ENCODE measurements at regions not wholly inside any gene's neighbourhood (a gene's known extent, or its start where the extent isn't known, plus 50 kb on each side); places are given as distances from the start of the nearest gene placed in this dataset.

DNA sequence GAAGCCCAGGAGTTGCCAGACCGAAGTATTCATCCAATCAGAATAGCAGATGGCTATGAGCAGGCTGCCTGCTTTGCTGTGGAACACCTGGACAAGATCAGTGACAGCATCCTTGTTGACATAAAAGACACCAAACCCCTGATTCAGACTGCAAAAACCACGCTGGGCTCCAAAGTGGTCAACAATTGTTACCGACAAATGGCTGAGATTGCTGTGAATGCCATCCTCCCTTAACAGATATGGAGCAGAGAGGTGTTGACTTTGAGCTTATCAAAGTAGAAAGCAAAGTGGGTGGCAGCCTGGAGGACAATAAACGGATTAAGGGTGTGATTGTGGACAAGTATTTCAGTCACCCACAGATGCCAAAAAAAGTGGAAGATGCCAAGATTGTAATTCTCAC is 250.3 kb upstream of the OBI1 start:
- Histone ChIP-seq H3K27me3 (ENCODE audit: control insufficient read depth in 3 of 3, insufficient read depth in 3 of 3, low read length in 3 of 3) (no peaks in the 10 kb centered on the region), H3K4me3 (ENCODE audit: low read depth in 1 of 3, low read length in 3 of 3) (no peak overlapping the region), H3K27ac (ENCODE audit: low read depth in 1 of 3, low read length in 2 of 3) (no peak overlapping the region), H3K4me1 (ENCODE audit: control insufficient read depth in 3 of 3, insufficient read depth in 2 of 3, low read depth in 1 of 3, low read length in 2 of 3) (no peaks in the 10 kb centered on the region), H3K36me3 (ENCODE audit: control insufficient read depth in 3 of 3, insufficient read depth in 2 of 3, low read depth in 1 of 3, low read length in 3 of 3) (no peaks in the 10 kb centered on the region), H3K9me3 (ENCODE audit: control insufficient read depth in 2 of 2, insufficient read depth in 1 of 2, low read depth in 1 of 2, low read length in 1 of 2) (no peaks in the 10 kb centered on the region)
- FAIRE-seq = no peak
- 20 to 26% (median 21%) methylated on average over 4 of the region's 4 CpGs for WGBS, 3 donors
- no peak for DNase-seq

DNA sequence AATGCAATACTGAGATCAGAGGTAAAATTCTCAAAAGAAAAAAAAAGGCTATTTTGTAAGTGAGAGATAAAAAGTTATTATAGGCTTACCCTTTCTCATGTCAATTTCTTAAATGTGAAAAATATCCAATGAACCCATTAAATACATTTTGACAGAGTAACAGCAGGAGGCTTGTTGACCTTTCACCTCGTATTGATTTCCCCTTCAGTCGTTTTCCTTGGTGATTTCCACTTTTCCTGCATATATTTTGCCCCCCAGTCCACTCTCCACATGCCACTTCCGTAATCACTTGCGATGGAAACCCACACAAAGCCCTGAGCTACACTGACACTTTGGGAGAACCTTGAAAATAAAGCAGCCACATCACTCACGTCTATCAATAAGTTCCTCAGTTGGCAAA is 248.1 kb upstream of the OBI1 start:
- Histone ChIP-seq H3K4me1 (ENCODE audit: control insufficient read depth in 3 of 3, insufficient read depth in 2 of 3, low read depth in 1 of 3, low read length in 2 of 3) (no peaks in the 10 kb centered on the region), H3K9me3 (ENCODE audit: control insufficient read depth in 2 of 2, insufficient read depth in 1 of 2, low read depth in 1 of 2, low read length in 1 of 2) (no peaks in the 10 kb centered on the region), H3K36me3 (ENCODE audit: control insufficient read depth in 3 of 3, insufficient read depth in 2 of 3, low read depth in 1 of 3, low read length in 3 of 3) (no peaks in the 10 kb centered on the region), H3K27me3 (ENCODE audit: control insufficient read depth in 3 of 3, insufficient read depth in 3 of 3, low read length in 3 of 3) (no peaks in the 10 kb centered on the region), H3K4me3 (ENCODE audit: low read depth in 1 of 3, low read length in 3 of 3) (no peak overlapping the region), H3K27ac (ENCODE audit: low read depth in 1 of 3, low read length in 2 of 3) (no peak overlapping the region)
- no peak for DNase-seq
- no peak for FAIRE-seq
- 33 to 47% (median 34%) methylated on average over 5 of the region's 5 CpGs for WGBS, 3 donors

DNA sequence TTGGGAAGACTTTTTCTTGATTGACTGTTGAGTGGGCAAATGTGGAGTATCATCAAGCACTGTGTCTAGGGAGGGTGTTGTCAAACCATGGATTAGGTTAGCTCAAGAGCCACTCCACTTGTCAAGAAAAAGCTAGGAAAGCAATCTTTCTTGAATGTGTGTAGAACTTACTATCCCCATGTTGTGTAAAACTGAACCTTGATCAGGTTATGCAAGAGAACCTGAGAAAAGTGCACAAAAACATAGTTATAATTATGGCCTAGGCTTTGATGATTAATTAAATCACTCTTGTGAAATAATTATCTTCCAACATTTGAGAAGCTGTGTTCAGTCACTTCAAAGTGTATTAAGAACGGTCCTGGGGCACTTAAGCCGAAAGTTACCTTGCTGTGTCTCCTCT is 238.2 kb upstream of the OBI1 start:
- Histone ChIP-seq H3K36me3 (ENCODE audit: control insufficient read depth in 3 of 3, insufficient read depth in 2 of 3, low read depth in 1 of 3, low read length in 3 of 3) (no peaks in the 10 kb centered on the region), H3K4me1 (ENCODE audit: control insufficient read depth in 3 of 3, insufficient read depth in 2 of 3, low read depth in 1 of 3, low read length in 2 of 3) (no peaks in the 10 kb centered on the region), H3K27ac (ENCODE audit: low read depth in 1 of 3, low read length in 2 of 3) (no peak overlapping the region), H3K27me3 (ENCODE audit: control insufficient read depth in 3 of 3, insufficient read depth in 3 of 3, low read length in 3 of 3) (no peaks in the 10 kb centered on the region), H3K4me3 (ENCODE audit: low read depth in 1 of 3, low read length in 3 of 3) (no peak overlapping the region), H3K9me3 (ENCODE audit: control insufficient read depth in 2 of 2, insufficient read depth in 1 of 2, low read depth in 1 of 2, low read length in 1 of 2) (peaks cover 0 to 3% of the 10 kb centered on the region in 2 donors)
- FAIRE-seq (no peak), DNase-seq (peak in 1 of 2 donors; percentile 47)
- WGBS, 3 donors = 31 to 40% (median 36%) methylated on average over 2 of the region's 2 CpGs

DNA sequence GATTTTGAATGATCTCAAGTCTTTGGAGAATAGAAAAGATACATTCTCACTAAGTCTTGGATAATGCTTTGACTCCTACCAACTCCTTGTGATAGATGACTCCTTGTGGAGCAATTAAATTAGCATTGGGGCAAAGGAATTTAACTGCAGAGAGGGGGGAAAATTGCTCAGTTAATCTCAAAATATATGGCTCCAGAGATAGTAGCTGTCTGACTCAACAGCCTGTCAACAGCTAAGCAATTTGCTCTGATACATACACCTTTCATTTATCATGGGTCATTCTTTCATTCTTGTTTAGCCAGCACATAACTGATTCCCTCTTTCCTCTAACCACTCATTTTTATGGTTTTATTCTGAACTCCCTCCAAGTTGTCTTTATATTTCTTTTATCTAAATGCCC is 225.6 kb upstream of the OBI1 start:
- Histone ChIP-seq H3K27ac (ENCODE audit: low read depth in 1 of 3, low read length in 2 of 3) (no peak overlapping the region), H3K27me3 (ENCODE audit: control insufficient read depth in 3 of 3, insufficient read depth in 3 of 3, low read length in 3 of 3) (peaks cover 0 to 2% (median 0%) of the 10 kb centered on the region in 3 donors), H3K36me3 (ENCODE audit: control insufficient read depth in 3 of 3, insufficient read depth in 2 of 3, low read depth in 1 of 3, low read length in 3 of 3) (no peaks in the 10 kb centered on the region), H3K4me1 (ENCODE audit: control insufficient read depth in 3 of 3, insufficient read depth in 2 of 3, low read depth in 1 of 3, low read length in 2 of 3) (no peaks in the 10 kb centered on the region), H3K4me3 (ENCODE audit: low read depth in 1 of 3, low read length in 3 of 3) (no peak overlapping the region), H3K9me3 (ENCODE audit: control insufficient read depth in 2 of 2, insufficient read depth in 1 of 2, low read depth in 1 of 2, low read length in 1 of 2) (no peaks in the 10 kb centered on the region)
- DNase-seq (no peak), FAIRE-seq (no peak)

DNA sequence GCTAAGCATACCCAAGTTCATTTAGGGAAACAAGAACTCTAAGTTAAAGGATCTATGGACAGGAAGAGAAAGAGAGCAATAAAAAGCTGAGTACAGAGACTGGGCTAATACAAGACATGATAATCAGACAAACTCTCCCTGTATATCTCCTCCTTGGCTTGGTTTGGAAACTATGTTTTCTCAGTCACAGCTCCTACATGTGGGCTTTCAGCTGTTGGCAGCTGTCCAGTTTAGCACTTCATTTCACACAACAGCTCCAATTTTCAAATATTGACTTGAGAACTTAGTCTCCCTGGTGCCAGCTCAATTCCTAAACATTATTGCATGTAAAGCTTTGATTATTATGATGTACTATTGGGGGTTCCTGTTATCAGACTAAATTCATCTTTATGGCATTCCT is 222.8 kb upstream of the OBI1 start:
- FAIRE-seq = no peak
- no peaks in the 10 kb centered on the region for H3K27me3 ChIP-seq (ENCODE audit: control insufficient read depth in 3 of 3, insufficient read depth in 3 of 3, low read length in 3 of 3)
- no peak overlapping the region for H3K4me3 ChIP-seq (ENCODE audit: low read depth in 1 of 3, low read length in 3 of 3)
- no peak overlapping the region for H3K27ac ChIP-seq (ENCODE audit: low read depth in 1 of 3, low read length in 2 of 3)
- DNase-seq = no peak
- no peaks in the 10 kb centered on the region for H3K9me3 ChIP-seq (ENCODE audit: control insufficient read depth in 2 of 2, insufficient read depth in 1 of 2, low read depth in 1 of 2, low read length in 1 of 2)
- H3K36me3 ChIP-seq (ENCODE audit: control insufficient read depth in 3 of 3, insufficient read depth in 2 of 3, low read depth in 1 of 3, low read length in 3 of 3) = no peaks in the 10 kb centered on the region
- H3K4me1 ChIP-seq (ENCODE audit: control insufficient read depth in 3 of 3, insufficient read depth in 2 of 3, low read depth in 1 of 3, low read length in 2 of 3) = no peaks in the 10 kb centered on the region

DNA sequence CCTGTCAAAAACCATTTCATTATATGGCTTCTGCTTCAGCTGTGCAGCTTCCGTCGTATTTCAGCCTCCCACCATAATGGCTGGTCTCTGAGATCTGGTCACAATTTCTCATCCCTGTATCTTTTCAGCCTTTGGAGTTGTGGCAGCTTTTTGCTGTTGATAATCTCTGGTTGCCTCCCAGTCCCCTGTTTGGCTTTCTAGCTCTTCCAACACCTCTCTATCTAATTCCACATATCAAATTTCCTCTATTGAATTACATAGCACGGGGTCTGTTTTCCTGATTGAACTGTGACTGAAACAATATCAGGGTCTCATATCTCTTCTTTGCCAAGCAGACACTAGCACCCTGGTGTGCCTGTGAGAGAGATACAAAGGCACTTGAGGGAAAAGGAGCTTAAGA is 222.1 kb upstream of the OBI1 start:
- no peaks in the 10 kb centered on the region for H3K9me3 ChIP-seq (ENCODE audit: control insufficient read depth in 2 of 2, insufficient read depth in 1 of 2, low read depth in 1 of 2, low read length in 1 of 2)
- FAIRE-seq = no peak
- no peaks in the 10 kb centered on the region for H3K36me3 ChIP-seq (ENCODE audit: control insufficient read depth in 3 of 3, insufficient read depth in 2 of 3, low read depth in 1 of 3, low read length in 3 of 3)
- H3K27me3 ChIP-seq (ENCODE audit: control insufficient read depth in 3 of 3, insufficient read depth in 3 of 3, low read length in 3 of 3) = no peaks in the 10 kb centered on the region
- H3K4me1 ChIP-seq (ENCODE audit: control insufficient read depth in 3 of 3, insufficient read depth in 2 of 3, low read depth in 1 of 3, low read length in 2 of 3) = no peaks in the 10 kb centered on the region
- no peak for DNase-seq
- 61 to 73% (median 61%) methylated on average over 3 of the region's 3 CpGs for WGBS, 3 donors
- H3K4me3 ChIP-seq (ENCODE audit: low read depth in 1 of 3, low read length in 3 of 3) = no peak overlapping the region
- no peak overlapping the region for H3K27ac ChIP-seq (ENCODE audit: low read depth in 1 of 3, low read length in 2 of 3)

DNA sequence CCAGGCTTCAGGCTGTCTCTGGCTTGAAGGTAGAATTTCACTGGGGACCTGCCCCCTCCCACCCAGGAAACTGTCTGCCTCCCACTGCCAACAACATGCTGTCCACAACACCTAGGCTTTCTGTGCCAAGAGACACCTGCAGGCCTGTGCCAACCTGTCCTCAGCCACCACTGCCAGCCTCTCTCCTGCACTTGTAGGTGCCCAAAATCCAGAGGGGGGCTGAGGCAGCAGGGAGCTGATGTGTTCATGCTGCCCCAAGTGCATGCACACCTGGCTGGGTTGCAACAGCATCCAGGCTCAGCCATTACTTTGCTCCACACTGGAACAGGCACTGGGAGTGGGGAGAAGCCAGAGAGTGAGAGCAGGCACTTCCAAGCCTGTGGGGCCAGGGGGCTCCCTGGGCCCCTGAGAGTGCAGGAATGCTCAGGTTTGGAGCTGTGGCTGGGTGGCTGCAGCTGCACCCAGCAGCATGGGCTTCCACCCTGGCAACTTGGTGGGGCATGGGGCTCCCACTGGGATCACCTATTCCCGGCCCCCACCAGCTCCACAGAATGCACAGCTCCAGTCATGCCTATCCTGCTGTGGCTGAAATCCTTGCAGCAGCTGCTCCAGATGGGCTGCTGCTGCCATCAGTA is 218.1 kb upstream of the OBI1 start:
- Histone ChIP-seq H3K36me3 (ENCODE audit: control insufficient read depth in 3 of 3, insufficient read depth in 2 of 3, low read depth in 1 of 3, low read length in 3 of 3) (no peaks in the 10 kb centered on the region), H3K27ac (ENCODE audit: low read depth in 1 of 3, low read length in 2 of 3) (no peak overlapping the region), H3K9me3 (ENCODE audit: control insufficient read depth in 2 of 2, insufficient read depth in 1 of 2, low read depth in 1 of 2, low read length in 1 of 2) (no peaks in the 10 kb centered on the region), H3K4me1 (ENCODE audit: control insufficient read depth in 3 of 3, insufficient read depth in 2 of 3, low read depth in 1 of 3, low read length in 2 of 3) (no peaks in the 10 kb centered on the region), H3K27me3 (ENCODE audit: control insufficient read depth in 3 of 3, insufficient read depth in 3 of 3, low read length in 3 of 3) (no peaks in the 10 kb centered on the region), H3K4me3 (ENCODE audit: low read depth in 1 of 3, low read length in 3 of 3) (no peak overlapping the region)
- DNase-seq (no peak), FAIRE-seq (no peak)
- 61 to 67% (median 66%) methylated on average over 1 of the region's 1 CpG for WGBS, 3 donors

DNA sequence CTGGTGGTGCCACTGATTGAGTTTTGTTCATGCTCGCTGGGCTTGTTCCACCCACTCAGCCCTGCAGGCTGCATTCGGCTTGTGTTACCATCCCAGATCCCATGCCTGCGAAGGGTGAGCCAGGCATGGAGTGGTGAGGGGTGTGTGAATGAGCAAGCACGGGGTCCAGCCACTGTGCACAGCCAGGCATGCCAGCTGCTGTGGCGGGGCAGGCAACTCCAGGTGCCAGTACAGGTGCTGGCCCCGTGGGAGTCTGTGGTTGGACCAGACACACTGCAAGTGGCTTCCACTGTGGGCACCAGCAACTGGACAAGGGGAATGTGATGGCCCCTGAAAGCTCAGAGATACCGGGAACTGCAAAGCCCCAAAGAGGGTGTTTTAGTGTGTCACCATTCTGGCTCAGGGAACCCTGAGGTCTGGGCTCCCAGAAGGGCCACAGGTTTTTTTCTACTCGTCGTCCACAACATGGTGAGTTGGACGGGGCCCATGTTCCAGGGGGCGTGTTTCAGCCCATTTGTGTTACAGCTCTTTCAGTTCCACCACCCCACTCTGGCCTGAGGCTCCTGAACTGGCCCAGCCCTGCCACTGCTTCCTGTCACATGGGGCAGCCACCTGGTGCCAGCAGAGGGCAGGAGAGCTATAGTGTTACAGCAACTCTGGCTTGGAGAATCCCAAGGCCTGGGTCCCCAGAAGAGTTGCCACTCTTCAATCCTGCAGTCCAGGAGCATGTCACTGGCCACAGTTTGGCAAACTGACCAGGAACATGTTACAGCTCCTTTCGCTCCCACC is 217.0 kb upstream of the OBI1 start:
- DNase-seq (no peak), FAIRE-seq (no peak)
- Histone ChIP-seq H3K4me3 (ENCODE audit: low read depth in 1 of 3, low read length in 3 of 3) (no peak overlapping the region), H3K9me3 (ENCODE audit: control insufficient read depth in 2 of 2, insufficient read depth in 1 of 2, low read depth in 1 of 2, low read length in 1 of 2) (no peaks in the 10 kb centered on the region), H3K4me1 (ENCODE audit: control insufficient read depth in 3 of 3, insufficient read depth in 2 of 3, low read depth in 1 of 3, low read length in 2 of 3) (no peaks in the 10 kb centered on the region), H3K36me3 (ENCODE audit: control insufficient read depth in 3 of 3, insufficient read depth in 2 of 3, low read depth in 1 of 3, low read length in 3 of 3) (no peaks in the 10 kb centered on the region), H3K27ac (ENCODE audit: low read depth in 1 of 3, low read length in 2 of 3) (no peak overlapping the region), H3K27me3 (ENCODE audit: control insufficient read depth in 3 of 3, insufficient read depth in 3 of 3, low read length in 3 of 3) (no peaks in the 10 kb centered on the region)
- 65 to 77% (median 77%) methylated on average over 11 to 12 of the region's 12 CpGs for WGBS, 3 donors

DNA sequence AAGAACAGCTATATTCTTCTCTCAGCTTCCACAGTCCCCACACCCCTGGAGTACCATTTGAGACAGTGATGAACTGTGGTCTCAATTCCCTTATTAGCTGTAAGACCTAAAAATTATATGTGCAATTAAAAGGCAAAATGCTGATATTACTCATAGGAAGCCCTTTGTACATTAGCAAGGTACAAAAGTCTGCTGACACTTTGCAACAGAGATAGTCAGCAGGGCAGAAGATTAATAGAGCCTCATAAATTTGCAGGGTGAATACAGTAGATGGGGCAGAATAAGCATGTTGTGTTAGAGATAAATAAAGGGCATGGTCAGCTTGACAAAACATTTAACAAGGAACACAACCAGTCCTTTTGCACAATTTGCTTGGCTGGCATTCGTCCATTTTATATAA is 210.0 kb upstream of the OBI1 start:
- no peak for FAIRE-seq
- Histone ChIP-seq H3K4me1 (ENCODE audit: control insufficient read depth in 3 of 3, insufficient read depth in 2 of 3, low read depth in 1 of 3, low read length in 2 of 3) (peaks cover 0 to 3% (median 0%) of the 10 kb centered on the region in 3 donors), H3K9me3 (ENCODE audit: control insufficient read depth in 2 of 2, insufficient read depth in 1 of 2, low read depth in 1 of 2, low read length in 1 of 2) (peaks cover 0 to 4% of the 10 kb centered on the region in 2 donors), H3K27ac (ENCODE audit: low read depth in 1 of 3, low read length in 2 of 3) (peak overlapping the region in 1 of 3 donors; percentile 2), H3K4me3 (ENCODE audit: low read depth in 1 of 3, low read length in 3 of 3) (no peak overlapping the region), H3K27me3 (ENCODE audit: control insufficient read depth in 3 of 3, insufficient read depth in 3 of 3, low read length in 3 of 3) (no peaks in the 10 kb centered on the region), H3K36me3 (ENCODE audit: control insufficient read depth in 3 of 3, insufficient read depth in 2 of 3, low read depth in 1 of 3, low read length in 3 of 3) (no peaks in the 10 kb centered on the region)
- peak in 1 of 2 donors; percentile 40 for DNase-seq
- WGBS, 3 donors = 41 to 61% (median 59%) methylated on average over 1 of the region's 1 CpG
